ENCODE measurements at regions not wholly inside any gene's neighbourhood (a gene's known extent, or its start where the extent isn't known, plus 50 kb on each side); places are given as distances from the start of the nearest gene placed in this dataset.

DNA sequence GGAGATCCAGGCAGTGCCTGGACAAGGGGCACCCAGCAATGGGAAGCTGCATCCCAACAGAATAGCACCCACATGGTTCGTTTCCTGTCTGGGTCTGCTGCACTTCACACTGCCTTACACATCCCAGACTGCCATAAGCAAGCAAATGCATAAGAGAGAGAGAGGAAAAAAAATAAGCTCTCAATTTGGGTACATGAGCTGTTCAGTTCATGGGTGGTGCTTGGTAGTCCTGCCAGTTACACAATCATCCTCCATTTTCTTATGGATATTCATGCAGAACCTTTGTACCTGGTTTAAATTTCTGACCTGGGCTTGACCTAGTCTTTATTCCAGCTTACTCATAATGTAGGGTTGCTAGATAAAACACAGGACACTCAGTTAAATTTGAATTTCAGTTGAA, 733.6 kb downstream of the TNS3 start:
- TF ChIP-seq CTCF (IDR thresholded peaks at IDR 0.05), result no peak
- TF ChIP-seq POLR2A (IDR thresholded peaks at IDR 0.05), result no peak
- no peak for TF ChIP-seq EP300 (IDR thresholded peaks at IDR 0.05)
